KMS-11 (cell line): ENCODE measurements at regions not wholly inside any gene's neighbourhood (a gene's known extent, or its start where the extent isn't known, plus 50 kb on each side); places are given as distances from the start of the nearest gene placed in this dataset.

Source experiments
- H2AFZ ChIP-seq: fragments of 200-600 bp; sonication (generic); 2 replicates; pipeline ENCODE4 v1.6.1; 2016; ENCODE audit warnings: antibody characterized with exemption, mixed run types, low read depth
- H3K27ac ChIP-seq: fragments of 200-600 bp; sonication (generic); 2 replicates; pipeline ENCODE4 v1.6.1; 2016; ENCODE audit warnings: mild to moderate bottlenecking, mixed run types
- H3K27me3 ChIP-seq: fragments of 200-600 bp; sonication (generic); 2 replicates; pipeline ENCODE4 v1.6.1; 2017; ENCODE audit warnings: mild to moderate bottlenecking, low read depth, mixed run types, moderate library complexity; ENCODE audit not compliant: insufficient read depth
- H3K36me3 ChIP-seq: fragments of 200-600 bp; sonication (generic); 2 replicates; pipeline ENCODE4 v1.6.1; 2017; ENCODE audit warnings: mild to moderate bottlenecking, mixed run types; ENCODE audit not compliant: insufficient read depth
- H3K4me1 ChIP-seq: fragments of 200-600 bp; sonication (generic); 2 replicates; pipeline ENCODE4 v1.6.1; 2016; ENCODE audit warnings: mild to moderate bottlenecking, low read depth, mixed run types; ENCODE audit not compliant: poor library complexity, severe bottlenecking
- H3K4me2 ChIP-seq: fragments of 200-600 bp; sonication (generic); 2 replicates; pipeline ENCODE4 v1.7.0; 2016; ENCODE audit warnings: mild to moderate bottlenecking, mixed run types
- H3K4me3 ChIP-seq: fragments of 200-600 bp; sonication (generic); IDR thresholded peaks from 2 replicates; pipeline ENCODE4 v1.6.1; 2017; ENCODE audit warnings: low read depth, low read length, mixed read lengths; ENCODE audit not compliant: insufficient read depth
- H3K79me2 ChIP-seq: fragments of 200-600 bp; sonication (generic); 2 replicates; pipeline ENCODE4 v1.6.1; 2016; ENCODE audit warnings: low read depth, mixed run types; ENCODE audit not compliant: insufficient read depth
- H3K9ac ChIP-seq: fragments of 200-600 bp; sonication (generic); 2 replicates; pipeline ENCODE4 v1.6.1; 2016; ENCODE audit warnings: mild to moderate bottlenecking, mixed run types
- H4K20me1 ChIP-seq: fragments of 200-600 bp; sonication (generic); 2 replicates; pipeline ENCODE4 v1.6.1; 2016; ENCODE audit warnings: mild to moderate bottlenecking, mixed run types; ENCODE audit not compliant: insufficient read depth
- CTCF ChIP-seq: fragments of 200-600 bp; sonication (generic); conservative IDR thresholded peaks from 2 replicates; pipeline ENCODE4 v1.6.1; 2017; ENCODE audit warnings: low read depth, mild to moderate bottlenecking, antibody characterized with exemption, low read length, moderate library complexity, mixed read lengths

- H3K36me3 ChIP-seq, result no peaks in the 10 kb centered on the region
- H3K9ac ChIP-seq, result no peak overlapping the region
- no peak overlapping the region for H3K4me3 ChIP-seq
- TF ChIP-seq CTCF, result no peak
- H3K79me2 ChIP-seq, result no peaks in the 10 kb centered on the region
- H3K27ac ChIP-seq, result no peak overlapping the region
- no peaks in the 10 kb centered on the region for H4K20me1 ChIP-seq
- H3K4me2 ChIP-seq, result no peak overlapping the region
- no peaks in the 10 kb centered on the region for H3K27me3 ChIP-seq
- peaks cover 10% of the 10 kb centered on the region for H3K4me1 ChIP-seq
- no peak overlapping the region for H2AFZ ChIP-seq
Observed at GRCh38 chr13:76027131-76027530, 391.0 kb downstream of the LMO7 start.

DNA sequence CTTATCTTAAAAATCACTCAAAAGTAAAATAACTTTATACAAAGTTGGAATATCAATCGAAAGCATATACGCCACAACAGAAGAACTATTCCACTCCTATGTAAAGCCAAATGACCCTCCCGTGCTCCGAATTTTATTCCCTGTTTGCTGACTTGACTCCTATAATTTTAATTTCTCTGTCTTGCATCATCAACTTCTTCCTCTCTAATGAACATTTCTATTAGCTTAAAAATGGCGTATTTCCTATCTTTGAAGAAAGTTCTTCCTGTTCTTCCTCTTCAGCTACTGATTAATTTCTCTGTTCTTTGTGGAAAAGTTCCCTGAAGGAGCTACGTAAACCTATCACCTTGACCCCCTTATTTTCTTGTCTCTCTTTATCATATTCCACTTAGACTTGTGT lies 389.3 kb downstream of the LMO7 start:
- TF ChIP-seq CTCF, result no peak
- no peaks in the 10 kb centered on the region for H4K20me1 ChIP-seq
- no peaks in the 10 kb centered on the region for H3K36me3 ChIP-seq
- no peaks in the 10 kb centered on the region for H3K79me2 ChIP-seq
- peaks cover 10% of the 10 kb centered on the region for H3K4me1 ChIP-seq
- H2AFZ ChIP-seq, result no peak overlapping the region
- no peak overlapping the region for H3K4me3 ChIP-seq
- no peak overlapping the region for H3K27ac ChIP-seq
- no peaks in the 10 kb centered on the region for H3K27me3 ChIP-seq
- H3K9ac ChIP-seq, result no peak overlapping the region
- H3K4me2 ChIP-seq, result no peak overlapping the region

DNA sequence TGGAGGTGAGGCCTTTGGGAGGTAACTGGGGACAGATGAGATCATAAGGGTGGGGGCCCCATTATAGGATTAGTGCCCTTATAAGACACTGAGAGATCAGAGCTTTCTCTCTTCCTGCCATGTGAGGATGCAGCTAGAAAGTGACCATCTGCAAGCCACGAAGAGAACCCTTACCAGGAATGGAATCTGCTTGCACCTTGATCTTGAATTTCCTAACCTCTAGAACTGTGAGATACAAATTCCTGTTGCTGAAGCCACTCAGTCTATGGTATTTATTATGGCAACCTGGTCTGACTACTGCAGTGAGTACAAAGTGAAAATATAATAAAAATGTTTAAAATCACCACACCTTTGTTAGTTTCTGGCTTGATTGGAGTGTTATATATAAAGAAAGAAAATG lies 388.0 kb downstream of the LMO7 start:
- TF ChIP-seq CTCF, result no peak
- no peak overlapping the region for H3K9ac ChIP-seq
- H3K4me3 ChIP-seq, result no peak overlapping the region
- no peak overlapping the region for H3K27ac ChIP-seq
- H2AFZ ChIP-seq, result no peak overlapping the region
- no peak overlapping the region for H3K4me2 ChIP-seq
- H3K4me1 ChIP-seq, result peaks cover 1% of the 10 kb centered on the region
- no peaks in the 10 kb centered on the region for H3K79me2 ChIP-seq
- no peaks in the 10 kb centered on the region for H4K20me1 ChIP-seq
- no peaks in the 10 kb centered on the region for H3K27me3 ChIP-seq
- H3K36me3 ChIP-seq, result no peaks in the 10 kb centered on the region

- H3K79me2 ChIP-seq, result no peaks in the 10 kb centered on the region
- TF ChIP-seq CTCF, result no peak
- H2AFZ ChIP-seq, result no peak overlapping the region
- no peaks in the 10 kb centered on the region for H4K20me1 ChIP-seq
- H3K9ac ChIP-seq, result no peak overlapping the region
- H3K4me2 ChIP-seq, result no peak overlapping the region
- no peak overlapping the region for H3K4me3 ChIP-seq
- no peaks in the 10 kb centered on the region for H3K4me1 ChIP-seq
- H3K27ac ChIP-seq, result no peak overlapping the region
- H3K27me3 ChIP-seq, result no peaks in the 10 kb centered on the region
- H3K36me3 ChIP-seq, result no peaks in the 10 kb centered on the region
Observed at GRCh38 chr13:76023652-76024051, 387.5 kb downstream of the LMO7 start.
